ENCODE measurements at regions not wholly inside any gene's neighbourhood (a gene's known extent, or its start where the extent isn't known, plus 50 kb on each side); places are given as distances from the start of the nearest gene placed in this dataset.

DNA sequence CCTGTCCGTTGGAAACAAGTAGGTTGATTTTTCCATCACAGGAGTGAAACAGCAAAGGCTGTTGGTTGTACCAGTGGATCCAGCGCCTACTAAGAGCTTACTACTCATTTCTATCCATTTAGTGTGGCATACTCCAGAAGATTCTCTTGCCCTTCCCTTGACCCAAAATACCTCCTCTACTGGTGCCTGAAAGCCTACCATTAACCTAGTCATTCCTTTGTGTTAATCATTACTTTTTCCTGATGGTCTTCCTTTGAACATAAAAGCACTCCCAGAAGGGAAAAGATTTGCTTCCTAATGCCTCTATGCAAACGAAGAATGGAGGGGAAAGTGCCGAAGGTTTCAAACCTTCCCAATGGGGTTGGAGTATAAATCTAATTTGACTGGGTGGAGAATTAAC is 123.3 kb downstream of the QRSL1 start:
- in situ Hi-C loops (cut with MboI): no loop called here
- Histone ChIP-seq H3K9me3 (replicated peaks; ENCODE audit: control insufficient read depth, insufficient read depth, low read depth, low read length) (no peaks in the 10 kb centered on the region), H3K27me3 (ENCODE audit: control insufficient read depth in 2 of 2, insufficient read depth in 2 of 2, low read length in 2 of 2) (no peaks in the 10 kb centered on the region; a peak in 1 of 5 replicates), H3K79me2 (ENCODE audit: control insufficient read depth, insufficient read depth, low read length) (no peaks in the 10 kb centered on the region), H4K20me1 (replicated peaks; ENCODE audit: control insufficient read depth, insufficient read depth, low read length) (no peaks in the 10 kb centered on the region), H3K36me3 (ENCODE audit: control insufficient read depth, insufficient read depth, low read length) (no peaks in the 10 kb centered on the region), H3K4me1 (replicated peaks in 1 of 2; ENCODE audit: control insufficient read depth in 2 of 2, insufficient read depth in 2 of 2, low read length in 2 of 2) (peaks cover 0 to 9% of the 10 kb centered on the region in 2 experiments; a peak in 2 of 5 replicates), H3K4me3 (no peak overlapping the region), H3K9ac (ENCODE audit: insufficient read depth in 1 of 2, low read depth in 2 of 2, low read length in 2 of 2) (no peak overlapping the region), H3K4me2 (ENCODE audit: insufficient read depth, low read length) (no peak overlapping the region), H2AFZ (ENCODE audit: low read depth, low read length) (no peak overlapping the region), H3K9me1 (ENCODE audit: control insufficient read depth, insufficient read depth, low read length) (no peaks in the 10 kb centered on the region), H3K27ac (ENCODE audit: extremely low read depth, low read depth, low read length) (no peak overlapping the region)
- ChIA-PET CTCF (ENCODE audit: low intra/inter-chr PET ratio) (no interaction called here), POLR2A (no interaction called here)
- FAIRE-seq: no peak
- ATAC-seq: no peak
- no peak for TF ChIP-seq MAFF (IDR thresholded peaks at IDR 0.05; ENCODE audit: low read length)
- TF ChIP-seq CBX5 (IDR thresholded peaks at IDR 0.05; ENCODE audit: borderline replicate concordance, low read depth): no peak
- TF ChIP-seq CBFA2T2 (conservative IDR thresholded peaks at IDR 0.05): no peak
- DNase-seq (ENCODE audit: extremely low read depth in 1 of 4, low spot score in 3 of 4): no peak
- BruUV-seq (replicated peaks): no TSS peak
- intact Hi-C loops (cut with micrococcal nuclease): loop anchor here (10.0 kb wide), 1 partner anchor 102 kb away; no protein-coding TSS in a partner anchor
- 15% methylated on average over 4 of the region's 4 CpGs for WGBS (ENCODE audit: insufficient coverage, low coverage, missing lambda C conversion rate)

DNA sequence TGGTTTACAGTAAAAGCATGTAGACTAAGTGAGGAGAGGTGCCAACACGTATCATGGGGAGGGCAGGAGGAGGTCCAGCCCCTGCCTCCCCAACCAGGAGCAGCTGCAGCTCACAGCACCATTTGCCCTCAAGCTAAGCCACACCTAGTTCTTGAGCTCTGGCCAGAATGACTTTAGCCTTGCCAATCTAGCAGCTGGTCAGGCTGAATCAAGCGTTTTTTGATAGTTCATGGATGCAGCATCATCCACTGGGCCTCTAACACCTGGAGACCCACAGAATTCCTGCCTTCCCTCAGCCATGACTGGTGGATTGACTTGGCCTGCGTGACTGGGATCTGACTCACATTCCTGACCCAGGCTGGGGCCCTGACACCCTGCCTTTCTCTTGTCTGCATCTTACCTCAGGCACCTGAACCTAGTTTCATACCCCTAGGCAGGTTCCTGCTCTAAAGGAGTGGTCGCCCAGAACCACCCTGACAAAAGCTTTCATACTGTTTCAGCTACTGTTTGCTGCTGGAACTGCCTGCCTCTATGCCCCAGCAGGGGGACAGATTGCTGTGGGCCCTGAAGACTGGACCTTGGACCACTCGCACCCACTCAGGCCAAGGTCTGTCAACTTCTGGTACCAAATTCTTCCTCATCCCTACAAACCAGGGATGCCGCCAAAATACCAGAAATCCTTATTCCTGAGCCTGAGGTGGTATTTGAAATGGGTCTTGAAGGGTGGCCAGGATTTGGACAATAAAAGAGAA is 122.3 kb downstream of the QRSL1 start:
- Histone ChIP-seq H3K4me1 (replicated peaks in 1 of 2; ENCODE audit: control insufficient read depth in 2 of 2, insufficient read depth in 2 of 2, low read length in 2 of 2) (no peaks in the 10 kb centered on the region), H3K9me3 (replicated peaks; ENCODE audit: control insufficient read depth, insufficient read depth, low read depth, low read length) (no peaks in the 10 kb centered on the region), H3K4me3 (no peak overlapping the region), H3K4me2 (ENCODE audit: insufficient read depth, low read length) (no peak overlapping the region), H3K27me3 (ENCODE audit: control insufficient read depth in 2 of 2, insufficient read depth in 2 of 2, low read length in 2 of 2) (no peaks in the 10 kb centered on the region; a peak in 1 of 5 replicates), H3K9ac (ENCODE audit: insufficient read depth in 1 of 2, low read depth in 2 of 2, low read length in 2 of 2) (no peak overlapping the region), H2AFZ (ENCODE audit: low read depth, low read length) (no peak overlapping the region), H3K27ac (ENCODE audit: extremely low read depth, low read depth, low read length) (no peak overlapping the region), H3K79me2 (ENCODE audit: control insufficient read depth, insufficient read depth, low read length) (no peaks in the 10 kb centered on the region), H3K9me1 (ENCODE audit: control insufficient read depth, insufficient read depth, low read length) (no peaks in the 10 kb centered on the region), H4K20me1 (replicated peaks; ENCODE audit: control insufficient read depth, insufficient read depth, low read length) (no peaks in the 10 kb centered on the region), H3K36me3 (ENCODE audit: control insufficient read depth, insufficient read depth, low read length) (no peaks in the 10 kb centered on the region)
- intact Hi-C loops (cut with micrococcal nuclease): loop anchor here (10.0 kb wide), 1 partner anchor 103 kb away; no protein-coding TSS in a partner anchor
- FAIRE-seq: no peak
- BruUV-seq (replicated peaks): no TSS peak
- no peak for TF ChIP-seq ZBTB8A (IDR thresholded peaks at IDR 0.05; ENCODE audit: partially characterized antibody)
- TF ChIP-seq PTBP1 (IDR thresholded peaks at IDR 0.05; ENCODE audit: low read depth, low read length): no peak
- TF ChIP-seq CEBPG (CRISPR knock-in tag; IDR thresholded peaks at IDR 0.05): no peak
- no peak for TF ChIP-seq CEBPG (tag; conservative IDR thresholded peaks at IDR 0.05 in 1 of 2, IDR thresholded peaks at IDR 0.05 in 1 of 2)
- no peak for TF ChIP-seq NR4A1 (CRISPR knock-in tag; IDR thresholded peaks at IDR 0.05)
- no peak for TF ChIP-seq NR4A1 (tag; IDR thresholded peaks at IDR 0.05)
- no peak for DNase-seq (ENCODE audit: extremely low read depth in 1 of 4, low spot score in 3 of 4)
- in situ Hi-C loops (cut with MboI): no loop called here
- ATAC-seq: no peak
- CTCF ChIA-PET (ENCODE audit: low intra/inter-chr PET ratio): no interaction called here
- WGBS (ENCODE audit: insufficient coverage, low coverage, missing lambda C conversion rate): 24% methylated on average over 6 of the region's 6 CpGs
- POLR2A ChIA-PET: no interaction called here

Data from K562 (cell line).